GM18511 (cell line): ENCODE measurements at regions not wholly inside any gene's neighbourhood (a gene's known extent, or its start where the extent isn't known, plus 50 kb on each side); places are given as distances from the start of the nearest gene placed in this dataset.
A peak's percentile ranks its signal among the peaks of the same experiment; 100 is the strongest.
"Not testable (repeated sequence)": the region's sequence is repeated elsewhere in the genome, so short reads cannot be mapped to it uniquely, and the experiment has no call there.

Source experiments
- ATAC-seq: cut with Tn5 transposase; IDR thresholded peaks from one replicate; pipeline ENCODE4 v1.9.1; 2021; ENCODE audit warnings: mild to moderate bottlenecking, moderate library complexity; ENCODE audit not compliant: unreplicated experiment

- ATAC-seq, result not testable (repeated sequence)
Measured at GRCh38 chr15:85196697-85197096, 183.7 kb upstream of the AKAP13 start.

- ATAC-seq, result not testable (repeated sequence)
Measured at GRCh38 chr15:85197582-85197981, 182.8 kb upstream of the AKAP13 start.

- ATAC-seq, result not testable (repeated sequence)
Measured at GRCh38 chr15:85198432-85198831, 182.0 kb upstream of the AKAP13 start.

GRCh38 chr15:85200215-85200614 lies 180.2 kb upstream of the AKAP13 start:
- peak; percentile 92 for ATAC-seq

GRCh38 chr15:85201118-85201793 lies 179.1 kb upstream of the AKAP13 start:
- ATAC-seq, result not testable (repeated sequence)

- not testable (repeated sequence) for ATAC-seq
Measured at GRCh38 chr15:85204481-85204880, 175.9 kb upstream of the AKAP13 start.

GRCh38 chr15:85233791-85234325 lies 146.5 kb upstream of the AKAP13 start:
- ATAC-seq, result not testable (repeated sequence)

- ATAC-seq, result not testable (repeated sequence)
Measured at GRCh38 chr15:85234450-85235196, 145.8 kb upstream of the AKAP13 start.

GRCh38 chr15:85244056-85244455 lies 136.3 kb upstream of the AKAP13 start:
- ATAC-seq, result not testable (repeated sequence)

- not testable (repeated sequence) for ATAC-seq
Measured at GRCh38 chr15:85250938-85251542, 129.4 kb upstream of the AKAP13 start.

- peak; percentile 82 for ATAC-seq
Measured at GRCh38 chr15:85253196-85253915, 127.0 kb upstream of the AKAP13 start.

GRCh38 chr15:85254961-85255360 lies 125.4 kb upstream of the AKAP13 start:
- ATAC-seq, result not testable (repeated sequence)

- not testable (repeated sequence) for ATAC-seq
Measured at GRCh38 chr15:85255502-85255901, 124.9 kb upstream of the AKAP13 start.

- ATAC-seq, result not testable (repeated sequence)
Measured at GRCh38 chr15:85256009-85256997, 124.1 kb upstream of the AKAP13 start.

- not testable (repeated sequence) for ATAC-seq
Measured at GRCh38 chr15:85258062-85258445, 122.3 kb upstream of the AKAP13 start.

GRCh38 chr15:85258559-85259209 lies 121.7 kb upstream of the AKAP13 start:
- not testable (repeated sequence) for ATAC-seq

- not testable (repeated sequence) for ATAC-seq
Measured at GRCh38 chr15:85260526-85260925, 119.9 kb upstream of the AKAP13 start.

GRCh38 chr15:85262461-85263055 lies 117.8 kb upstream of the AKAP13 start:
- ATAC-seq, result not testable (repeated sequence)
